Smooth muscle cell (in vitro differentiated cells): ENCODE measurements at regions not wholly inside any gene's neighbourhood (a gene's known extent, or its start where the extent isn't known, plus 50 kb on each side); places are given as distances from the start of the nearest gene placed in this dataset.

Experiments
- DNase-seq: peaks from one replicate; lab custom pipeline; 2025; ENCODE audit not compliant: unreplicated experiment; lab: John Stamatoyannopoulos, UW
- H2AFZ ChIP-seq: fragments of 200-600 bp; sonication (generic); 2 replicates; pipeline ENCODE4 v1.6.0; 2016; ENCODE audit warnings: antibody characterized with exemption, low read depth, mild to moderate bottlenecking
- H3F3A ChIP-seq: fragments of 200-600 bp; sonication (generic); 2 replicates; pipeline ENCODE4 v1.6.0; 2017; ENCODE audit warnings: antibody characterized with exemption, low read depth
- H3K27ac ChIP-seq: fragments of 200-600 bp; sonication (generic); 2 replicates; pipeline ENCODE4 v1.5.1; 2016; ENCODE audit warnings: low read depth, mild to moderate bottlenecking
- H3K27me3 ChIP-seq: fragments of 200-600 bp; sonication (generic); 2 replicates; pipeline ENCODE4 v1.6.1; 2016; ENCODE audit warnings: low read depth, mild to moderate bottlenecking
- H3K36me3 ChIP-seq: fragments of 200-600 bp; sonication (generic); 2 replicates; pipeline ENCODE4 v1.5.1; 2016; ENCODE audit warnings: low read depth
- H3K4me1 ChIP-seq: fragments of 200-600 bp; sonication (generic); 2 replicates; pipeline ENCODE4 v1.5.1; 2016; ENCODE audit warnings: low read depth
- H3K4me2 ChIP-seq: fragments of 200-600 bp; sonication (generic); 2 replicates; pipeline ENCODE4 v1.6.0; 2016; ENCODE audit warnings: mild to moderate bottlenecking
- H3K4me3 ChIP-seq: fragments of 200-600 bp; sonication (generic); 2 replicates; pipeline ENCODE4 v1.5.1; 2016; ENCODE audit warnings: mild to moderate bottlenecking
- H3K79me2 ChIP-seq: fragments of 200-600 bp; sonication (generic); 2 replicates; pipeline ENCODE4 v1.6.0; 2016; ENCODE audit warnings: low read depth, mild to moderate bottlenecking
- H3K9ac ChIP-seq: fragments of 200-600 bp; sonication (generic); 2 replicates; pipeline ENCODE4 v1.6.0; 2016; ENCODE audit warnings: low read depth
- H3K9me3 ChIP-seq: fragments of 200-600 bp; sonication (generic); replicated peaks from 2 replicates; pipeline ENCODE4 v1.5.1; 2016; ENCODE audit warnings: low read depth
- H4K20me1 ChIP-seq: fragments of 200-600 bp; sonication (generic); 2 replicates; pipeline ENCODE4 v1.6.0; 2016; ENCODE audit warnings: low read depth
- WGBS: methylation state at CpG from one replicate; pipeline ENCODE4 v1.1.7; 2016; ENCODE audit warnings: low lambda C conversion rate; 5-methylcytosine and 5-hydroxymethylcytosine counted together
- TF ChIP-seq, protein P1 (sequence below): fragments of 200-600 bp; sonication (generic); IDR thresholded peaks from 2 replicates; pipeline ENCODE4 v1.5.1; 2017; ENCODE audit warnings: borderline replicate concordance, mild to moderate bottlenecking, antibody characterized with exemption; ENCODE audit not compliant: insufficient read depth, poor library complexity, severe bottlenecking

DNA sequence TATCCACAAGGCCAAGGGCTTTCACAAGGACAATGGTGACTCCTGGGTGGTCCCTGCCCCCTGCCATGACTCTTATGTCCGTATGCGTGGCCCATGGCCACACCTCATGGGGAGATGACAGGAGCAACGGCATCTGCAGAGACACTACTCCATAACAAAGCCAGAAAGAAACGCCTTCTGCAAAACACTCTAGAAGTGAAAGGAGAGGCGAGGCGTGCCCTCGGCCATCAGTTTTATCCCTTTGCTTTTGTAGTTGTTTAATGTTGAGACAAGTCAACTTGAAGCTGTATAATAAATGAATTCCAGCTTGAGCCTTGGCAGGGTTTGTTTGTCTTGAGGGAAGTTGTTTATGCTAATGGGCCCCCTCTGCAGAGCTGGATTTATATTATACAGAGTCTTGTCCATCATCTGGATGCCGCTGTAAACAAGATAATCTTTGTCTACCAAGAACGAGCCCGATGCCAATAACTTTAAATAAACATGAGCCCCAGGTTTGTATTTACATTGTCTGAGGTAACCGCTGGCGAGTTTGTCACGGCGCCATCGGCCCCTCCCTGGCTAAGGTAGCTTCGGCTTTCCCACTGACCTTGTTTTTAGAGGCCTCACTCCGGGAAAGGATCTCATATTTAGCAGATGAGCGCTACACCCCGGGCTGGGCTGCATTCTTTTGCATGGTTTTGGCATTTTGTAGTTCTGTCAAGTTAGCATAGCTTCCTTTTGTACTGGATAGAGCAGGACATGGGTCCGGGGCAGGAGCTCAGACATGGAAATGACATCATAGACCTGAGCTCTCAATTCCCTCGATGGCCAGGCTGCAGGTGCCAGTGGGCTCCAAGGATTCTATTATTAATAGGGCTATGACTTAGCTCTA lies 165.3 kb downstream of the ERCC6L2 start:
- Histone ChIP-seq H3K36me3 (no peaks in the 10 kb centered on the region), H3K9ac (no peak overlapping the region), H3K4me3 (no peak overlapping the region), H4K20me1 (no peaks in the 10 kb centered on the region), H3K27me3 (no peaks in the 10 kb centered on the region), H3K9me3 (no peaks in the 10 kb centered on the region), H3F3A (no peaks in the 10 kb centered on the region), H2AFZ (no peak overlapping the region), H3K4me2 (no peak overlapping the region), H3K79me2 (no peaks in the 10 kb centered on the region), H3K27ac (no peak overlapping the region), H3K4me1 (no peaks in the 10 kb centered on the region)
- TF ChIP-seq, protein P1, sequence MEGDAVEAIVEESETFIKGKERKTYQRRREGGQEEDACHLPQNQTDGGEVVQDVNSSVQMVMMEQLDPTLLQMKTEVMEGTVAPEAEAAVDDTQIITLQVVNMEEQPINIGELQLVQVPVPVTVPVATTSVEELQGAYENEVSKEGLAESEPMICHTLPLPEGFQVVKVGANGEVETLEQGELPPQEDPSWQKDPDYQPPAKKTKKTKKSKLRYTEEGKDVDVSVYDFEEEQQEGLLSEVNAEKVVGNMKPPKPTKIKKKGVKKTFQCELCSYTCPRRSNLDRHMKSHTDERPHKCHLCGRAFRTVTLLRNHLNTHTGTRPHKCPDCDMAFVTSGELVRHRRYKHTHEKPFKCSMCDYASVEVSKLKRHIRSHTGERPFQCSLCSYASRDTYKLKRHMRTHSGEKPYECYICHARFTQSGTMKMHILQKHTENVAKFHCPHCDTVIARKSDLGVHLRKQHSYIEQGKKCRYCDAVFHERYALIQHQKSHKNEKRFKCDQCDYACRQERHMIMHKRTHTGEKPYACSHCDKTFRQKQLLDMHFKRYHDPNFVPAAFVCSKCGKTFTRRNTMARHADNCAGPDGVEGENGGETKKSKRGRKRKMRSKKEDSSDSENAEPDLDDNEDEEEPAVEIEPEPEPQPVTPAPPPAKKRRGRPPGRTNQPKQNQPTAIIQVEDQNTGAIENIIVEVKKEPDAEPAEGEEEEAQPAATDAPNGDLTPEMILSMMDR = no peak
- DNase-seq = no peak
- WGBS = 80% methylated on average over 21 of the region's 21 CpGs

DNA sequence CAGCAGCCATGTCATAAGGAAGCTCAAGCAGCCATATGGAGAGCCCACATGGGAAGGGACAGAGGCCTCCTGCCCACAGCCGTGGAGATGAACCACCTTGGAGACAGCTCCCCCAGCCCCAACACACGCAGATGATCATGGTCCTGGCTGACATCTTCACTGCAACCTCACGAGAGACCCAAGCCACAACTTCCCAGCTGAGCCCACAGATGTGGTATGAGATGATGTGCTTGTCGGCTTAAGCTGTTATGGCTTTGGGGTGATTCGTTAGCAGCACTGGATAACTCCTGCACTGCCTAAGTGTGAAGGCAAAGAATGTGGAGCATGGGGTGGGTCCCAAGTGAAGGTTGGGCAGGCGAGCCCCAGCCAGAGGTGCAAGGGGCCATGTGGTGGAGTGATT lies 163.4 kb downstream of the ERCC6L2 start:
- Histone ChIP-seq H3K36me3 (no peaks in the 10 kb centered on the region), H3K4me1 (no peaks in the 10 kb centered on the region), H3K79me2 (no peaks in the 10 kb centered on the region), H4K20me1 (no peaks in the 10 kb centered on the region), H3K9ac (no peak overlapping the region), H3K4me3 (no peak overlapping the region), H3K27me3 (no peaks in the 10 kb centered on the region), H3K9me3 (no peaks in the 10 kb centered on the region), H3K27ac (no peak overlapping the region), H2AFZ (no peak overlapping the region), H3K4me2 (no peak overlapping the region), H3F3A (no peaks in the 10 kb centered on the region)
- TF ChIP-seq, protein P1 = no peak
- no peak for DNase-seq
- WGBS = 95% methylated on average over 6 of the region's 6 CpGs

DNA sequence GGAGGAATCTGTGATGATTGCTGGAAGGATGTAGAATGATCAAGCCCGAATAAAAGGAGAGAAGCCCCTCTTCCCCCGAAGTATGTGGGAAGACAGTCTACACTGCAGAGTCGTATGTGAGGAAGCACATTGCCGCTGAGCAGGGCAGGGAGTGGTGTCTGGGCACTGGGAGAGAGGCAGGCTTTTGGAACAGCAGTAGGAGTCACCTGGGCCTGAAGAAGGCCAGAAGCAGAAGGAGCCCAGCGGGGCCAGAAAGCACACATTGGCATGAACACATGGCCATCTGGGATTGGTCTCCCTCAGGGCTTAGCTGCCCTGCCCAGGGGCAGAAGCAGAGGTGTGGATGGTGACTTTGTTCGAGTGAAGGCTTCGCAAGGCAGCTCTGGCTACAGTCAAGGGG lies 162.8 kb downstream of the ERCC6L2 start:
- no peak for DNase-seq
- TF ChIP-seq, protein P1 = no peak
- Histone ChIP-seq H3K4me1 (no peaks in the 10 kb centered on the region), H3K27ac (no peak overlapping the region), H3F3A (no peaks in the 10 kb centered on the region), H3K9me3 (no peaks in the 10 kb centered on the region), H3K27me3 (no peaks in the 10 kb centered on the region), H2AFZ (no peak overlapping the region), H3K36me3 (no peaks in the 10 kb centered on the region), H4K20me1 (no peaks in the 10 kb centered on the region), H3K4me3 (no peak overlapping the region), H3K9ac (no peak overlapping the region), H3K79me2 (no peaks in the 10 kb centered on the region), H3K4me2 (no peak overlapping the region)
- 98% methylated on average over 7 of the region's 7 CpGs for WGBS
